ENCODE measurements at regions not wholly inside any gene's neighbourhood (a gene's known extent, or its start where the extent isn't known, plus 50 kb on each side); places are given as distances from the start of the nearest gene placed in this dataset.

DNA sequence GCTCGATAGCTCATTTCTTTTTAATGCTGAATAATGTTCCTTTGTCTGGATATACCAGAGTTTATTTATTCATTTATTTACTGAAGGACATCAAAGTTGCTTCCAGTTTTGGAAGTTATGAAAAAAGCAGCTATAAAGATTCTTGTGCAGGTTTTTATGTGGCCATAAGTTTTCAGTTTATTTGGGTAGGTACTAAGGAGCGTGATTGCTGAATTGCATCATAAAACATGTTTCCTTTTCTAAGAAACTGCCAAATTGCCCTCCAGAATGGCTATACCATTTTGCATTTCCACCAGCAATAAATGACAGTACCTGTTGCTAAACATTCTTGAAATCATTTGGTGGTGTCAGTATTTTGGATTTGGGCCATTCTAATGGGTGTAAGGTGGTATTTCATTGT lies 1067.7 kb upstream of the SPRY2 start:
- WGBS, 2 donors (ENCODE audit: low coverage in 1 of 2): 92 to 95% methylated on average over 2 of the region's 2 CpGs
- H3K9me3 ChIP-seq: no peaks in the 10 kb centered on the region
- H3K4me3 ChIP-seq: no peak overlapping the region
- H3K27ac ChIP-seq: no peak overlapping the region
- no peaks in the 10 kb centered on the region for H3K27me3 ChIP-seq
- H3K36me3 ChIP-seq: no peaks in the 10 kb centered on the region
- no peaks in the 10 kb centered on the region for H3K4me1 ChIP-seq
- ATAC-seq: no peak
- TF ChIP-seq CTCF (IDR thresholded peaks at IDR 0.05) (no peak), POLR2AphosphoS5 (IDR thresholded peaks at IDR 0.05) (no peak), POLR2A (IDR thresholded peaks at IDR 0.05) (no peak), EP300 (IDR thresholded peaks at IDR 0.05) (no peak)

- no peak overlapping the region for H3K4me3 ChIP-seq
- H3K27me3 ChIP-seq: no peaks in the 10 kb centered on the region
- H3K4me1 ChIP-seq: no peaks in the 10 kb centered on the region
- no peaks in the 10 kb centered on the region for H3K36me3 ChIP-seq
- WGBS, 2 donors (ENCODE audit: low coverage in 1 of 2): 92 to 94% methylated on average over 4 of the region's 4 CpGs
- H3K27ac ChIP-seq: no peak overlapping the region
- no peaks in the 10 kb centered on the region for H3K9me3 ChIP-seq
- no peak for TF ChIP-seq POLR2AphosphoS5 (IDR thresholded peaks at IDR 0.05)
- TF ChIP-seq EP300 (IDR thresholded peaks at IDR 0.05): no peak
- TF ChIP-seq CTCF (IDR thresholded peaks at IDR 0.05): no peak
- TF ChIP-seq POLR2A (IDR thresholded peaks at IDR 0.05): no peak
- ATAC-seq: no peak
Observed at GRCh38 chr13:81406639-81407292, 1065.8 kb upstream of the SPRY2 start.

GRCh38 chr13:81406022-81406421 lies 1065.1 kb upstream of the SPRY2 start:
- Histone ChIP-seq H3K4me3 (no peak overlapping the region), H3K36me3 (no peaks in the 10 kb centered on the region), H3K27me3 (no peaks in the 10 kb centered on the region), H3K9me3 (no peaks in the 10 kb centered on the region), H3K27ac (no peak overlapping the region), H3K4me1 (no peaks in the 10 kb centered on the region)
- no peak for ATAC-seq
- no peak for TF ChIP-seq CTCF (IDR thresholded peaks at IDR 0.05)
- TF ChIP-seq POLR2AphosphoS5 (IDR thresholded peaks at IDR 0.05): no peak
- TF ChIP-seq EP300 (IDR thresholded peaks at IDR 0.05): no peak
- WGBS, 2 donors (ENCODE audit: low coverage in 1 of 2): 7 to 48% methylated on average over 2 to 3 of the region's 3 CpGs

- TF ChIP-seq EP300 (IDR thresholded peaks at IDR 0.05): no peak
- no peak for TF ChIP-seq POLR2AphosphoS5 (IDR thresholded peaks at IDR 0.05)
- TF ChIP-seq CTCF (IDR thresholded peaks at IDR 0.05): no peak
- TF ChIP-seq POLR2A (IDR thresholded peaks at IDR 0.05): no peak
- Histone ChIP-seq H3K9me3 (no peaks in the 10 kb centered on the region), H3K36me3 (no peaks in the 10 kb centered on the region), H3K27me3 (no peaks in the 10 kb centered on the region), H3K4me3 (no peak overlapping the region), H3K27ac (no peak overlapping the region), H3K4me1 (no peaks in the 10 kb centered on the region)
- ATAC-seq: no peak
- 50 to 79% methylated on average over 1 to 4 of the region's 4 CpGs for whole genome bisulfite sequencing, 2 donors (ENCODE audit: low coverage in 1 of 2)
Observed at GRCh38 chr13:81396192-81396591, 1055.3 kb upstream of the SPRY2 start.

- no peak for ATAC-seq
- TF ChIP-seq POLR2AphosphoS5 (IDR thresholded peaks at IDR 0.05): no peak
- no peak for TF ChIP-seq CTCF (IDR thresholded peaks at IDR 0.05)
- TF ChIP-seq POLR2A (IDR thresholded peaks at IDR 0.05): no peak
- TF ChIP-seq EP300 (IDR thresholded peaks at IDR 0.05): no peak
- H3K27me3 ChIP-seq: no peaks in the 10 kb centered on the region
- no peak overlapping the region for H3K27ac ChIP-seq
- WGBS, 2 donors (ENCODE audit: low coverage in 1 of 2): 58 to 75% methylated on average over 3 of the region's 4 CpGs
- no peaks in the 10 kb centered on the region for H3K4me1 ChIP-seq
- no peak overlapping the region for H3K4me3 ChIP-seq
- H3K36me3 ChIP-seq: no peaks in the 10 kb centered on the region
- H3K9me3 ChIP-seq: no peaks in the 10 kb centered on the region
Observed at GRCh38 chr13:81395368-81395767, 1054.4 kb upstream of the SPRY2 start.

All from gastroesophageal sphincter (tissue), 4 donors.